ENCODE measurements at regions not wholly inside any gene's neighbourhood (a gene's known extent, or its start where the extent isn't known, plus 50 kb on each side); places are given as distances from the start of the nearest gene placed in this dataset.

DNA sequence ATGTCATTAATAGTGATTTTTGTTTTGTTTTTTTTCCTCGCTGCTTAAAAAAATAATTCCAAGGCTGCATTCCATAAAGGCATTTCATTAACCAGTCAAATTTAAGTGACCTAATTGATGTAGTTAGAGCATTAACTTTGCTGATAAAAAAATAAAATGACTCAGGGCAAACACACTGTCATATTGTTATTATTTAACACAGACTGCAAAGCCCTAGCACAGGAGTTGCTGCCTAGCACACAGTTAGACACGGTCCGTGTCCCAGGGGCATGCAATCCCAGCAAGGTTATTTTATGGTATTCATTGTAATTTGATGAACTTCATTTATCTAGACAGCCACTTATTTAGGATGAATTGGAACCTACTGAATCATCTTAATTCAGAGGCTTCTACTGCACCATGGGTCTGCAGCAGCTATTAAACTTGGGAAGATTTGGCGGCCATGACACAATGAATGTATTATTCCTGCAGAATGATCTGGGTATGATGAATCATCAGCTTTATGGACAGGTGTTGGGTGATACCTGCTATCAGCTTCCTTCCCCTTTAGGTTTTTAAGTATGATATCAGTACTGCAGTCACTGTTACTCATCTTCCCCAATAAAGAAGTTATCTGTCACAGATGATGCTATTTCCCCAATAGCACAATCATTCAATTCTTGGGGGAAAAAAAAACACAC is 182.7 kb downstream of the PPARGC1A start:
- CTCF ChIA-PET: interaction anchor here (0.6 kb wide), 1 partner anchor 50 kb away, joined by 5 read pairs; no protein-coding TSS in a partner anchor
- DNase-seq (ENCODE audit: low spot score): no peak
- no peak overlapping the region for H3K27ac ChIP-seq
- no peak for TF ChIP-seq CTCF (conservative IDR thresholded peaks at IDR 0.05; ENCODE audit: low read depth)
- POLR2A ChIA-PET (ENCODE audit: low non-redundant PET): no interaction called here

GRCh38 chr4:23700197-23700596 is 189.7 kb downstream of the PPARGC1A start:
- DNase-seq (ENCODE audit: low spot score): no peak
- ChIA-PET CTCF (no interaction called here), POLR2A (ENCODE audit: low non-redundant PET) (no interaction called here)
- no peak overlapping the region for H3K27ac ChIP-seq
- no peak for TF ChIP-seq CTCF (conservative IDR thresholded peaks at IDR 0.05; ENCODE audit: low read depth)

DNA sequence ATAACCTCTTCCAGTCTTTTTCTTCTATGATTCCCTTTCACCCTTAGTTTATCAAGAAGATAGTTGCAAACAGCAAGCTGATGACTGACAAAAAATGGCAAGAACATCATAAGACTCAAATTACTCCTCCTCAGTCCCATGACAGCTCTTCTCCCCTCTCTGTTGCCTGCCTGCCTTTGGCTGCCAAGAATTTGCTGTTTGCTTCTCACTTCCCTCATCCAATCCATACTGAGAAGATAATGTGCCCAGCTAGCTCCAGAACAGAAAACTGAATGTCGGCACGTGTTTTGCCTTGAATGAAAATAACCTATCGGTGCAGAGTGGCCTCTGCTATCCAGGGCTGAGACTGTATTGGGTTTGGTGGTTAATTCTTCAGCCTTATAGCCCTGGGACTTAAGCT is 192.1 kb downstream of the PPARGC1A start:
- DNase-seq (ENCODE audit: low spot score): no peak
- ChIA-PET POLR2A (ENCODE audit: low non-redundant PET) (no interaction called here), CTCF (no interaction called here)

GRCh38 chr4:23697001-23697528 is 192.8 kb downstream of the PPARGC1A start:
- DNase-seq (ENCODE audit: low spot score): no peak
- H3K27ac ChIP-seq: no peak overlapping the region
- POLR2A ChIA-PET (ENCODE audit: low non-redundant PET): no interaction called here
- TF ChIP-seq CTCF (conservative IDR thresholded peaks at IDR 0.05; ENCODE audit: low read depth): no peak
- CTCF ChIA-PET: no interaction called here

More for the DNA sequence above, 192.1 kb downstream of the PPARGC1A start:
- TF ChIP-seq CTCF (conservative IDR thresholded peaks at IDR 0.05; ENCODE audit: low read depth): no peak
- H3K27ac ChIP-seq: no peak overlapping the region

- POLR2A ChIA-PET (ENCODE audit: low non-redundant PET): no interaction called here
- no peak for DNase-seq (ENCODE audit: low spot score)
- TF ChIP-seq CTCF (conservative IDR thresholded peaks at IDR 0.05; ENCODE audit: low read depth): no peak
Measured at GRCh38 chr4:23686169-23686897, 203.5 kb downstream of the PPARGC1A start.

DNA sequence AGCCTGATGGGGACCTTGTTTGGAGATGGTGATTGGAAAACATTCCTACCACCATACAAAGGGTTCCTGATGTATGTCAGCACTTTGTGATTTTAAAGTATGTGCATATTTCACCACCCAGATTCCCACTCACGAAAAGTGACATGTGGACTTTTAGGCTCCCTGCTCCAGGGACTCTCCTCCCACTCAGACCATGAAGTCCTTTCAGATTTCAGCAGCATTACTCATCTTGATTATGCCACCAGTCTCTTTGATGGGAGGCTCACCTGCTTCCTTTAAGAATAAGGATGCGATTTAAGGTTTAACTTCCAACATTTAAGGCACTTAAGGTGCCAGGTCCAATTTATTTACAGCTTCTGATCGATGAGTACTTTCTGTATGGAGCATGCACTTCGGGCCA is 204.4 kb downstream of the PPARGC1A start:
- DNase-seq (ENCODE audit: low spot score): no peak
- ChIA-PET CTCF (no interaction called here), POLR2A (ENCODE audit: low non-redundant PET) (no interaction called here)

More at GRCh38 chr4:23686169-23686897, 203.5 kb downstream of the PPARGC1A start:
- CTCF ChIA-PET: no interaction called here
- no peak overlapping the region for H3K27ac ChIP-seq

More for the DNA sequence above, 204.4 kb downstream of the PPARGC1A start:
- H3K27ac ChIP-seq: no peak overlapping the region
- no peak for TF ChIP-seq CTCF (conservative IDR thresholded peaks at IDR 0.05; ENCODE audit: low read depth)

Data from RWPE1 (cell line).